Epithelial cell of proximal tubule (primary cell): ENCODE measurements at regions not wholly inside any gene's neighbourhood (a gene's known extent, or its start where the extent isn't known, plus 50 kb on each side); places are given as distances from the start of the nearest gene placed in this dataset.

ENCODE experiments used
- DNase-seq: peaks from one replicate; pipeline ENCODE4 v3.0.0-alpha.2; 2011; ENCODE audit warnings: low read depth
- H3K4me3 ChIP-seq: 2 replicates; pipeline ENCODE4 v1.5.1; 2011; ENCODE audit warnings: low read depth, mild to moderate bottlenecking, low read length
- TF ChIP-seq, protein P1 (sequence below): conservative IDR thresholded peaks from 2 replicates; pipeline ENCODE4 v1.5.1; 2012; ENCODE audit warnings: low read depth, mild to moderate bottlenecking, low read length

DNA sequence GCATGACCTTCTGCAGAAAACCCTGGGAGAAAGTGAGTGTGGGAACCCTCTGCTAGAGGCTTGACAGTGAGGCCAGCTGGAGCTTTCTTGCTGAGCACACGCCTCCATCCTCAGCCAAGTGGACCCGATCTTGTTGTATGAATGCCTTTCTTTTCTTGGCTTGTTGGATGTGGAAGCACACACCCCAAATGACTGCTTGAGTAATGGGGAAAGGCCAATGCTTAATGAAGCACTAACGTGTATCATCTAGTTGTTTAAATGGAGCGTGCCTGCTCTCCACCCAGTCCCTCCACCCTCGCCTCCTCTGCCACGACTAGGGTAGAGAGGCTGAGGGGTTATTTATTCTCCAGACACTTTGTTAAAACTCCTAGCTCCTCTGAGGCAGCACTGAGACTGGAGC, 54.3 kb upstream of the IKBKE start:
- H3K4me3 ChIP-seq, result no peak overlapping the region
- TF ChIP-seq, protein P1, sequence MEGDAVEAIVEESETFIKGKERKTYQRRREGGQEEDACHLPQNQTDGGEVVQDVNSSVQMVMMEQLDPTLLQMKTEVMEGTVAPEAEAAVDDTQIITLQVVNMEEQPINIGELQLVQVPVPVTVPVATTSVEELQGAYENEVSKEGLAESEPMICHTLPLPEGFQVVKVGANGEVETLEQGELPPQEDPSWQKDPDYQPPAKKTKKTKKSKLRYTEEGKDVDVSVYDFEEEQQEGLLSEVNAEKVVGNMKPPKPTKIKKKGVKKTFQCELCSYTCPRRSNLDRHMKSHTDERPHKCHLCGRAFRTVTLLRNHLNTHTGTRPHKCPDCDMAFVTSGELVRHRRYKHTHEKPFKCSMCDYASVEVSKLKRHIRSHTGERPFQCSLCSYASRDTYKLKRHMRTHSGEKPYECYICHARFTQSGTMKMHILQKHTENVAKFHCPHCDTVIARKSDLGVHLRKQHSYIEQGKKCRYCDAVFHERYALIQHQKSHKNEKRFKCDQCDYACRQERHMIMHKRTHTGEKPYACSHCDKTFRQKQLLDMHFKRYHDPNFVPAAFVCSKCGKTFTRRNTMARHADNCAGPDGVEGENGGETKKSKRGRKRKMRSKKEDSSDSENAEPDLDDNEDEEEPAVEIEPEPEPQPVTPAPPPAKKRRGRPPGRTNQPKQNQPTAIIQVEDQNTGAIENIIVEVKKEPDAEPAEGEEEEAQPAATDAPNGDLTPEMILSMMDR, result no peak
- no peak for DNase-seq

DNA sequence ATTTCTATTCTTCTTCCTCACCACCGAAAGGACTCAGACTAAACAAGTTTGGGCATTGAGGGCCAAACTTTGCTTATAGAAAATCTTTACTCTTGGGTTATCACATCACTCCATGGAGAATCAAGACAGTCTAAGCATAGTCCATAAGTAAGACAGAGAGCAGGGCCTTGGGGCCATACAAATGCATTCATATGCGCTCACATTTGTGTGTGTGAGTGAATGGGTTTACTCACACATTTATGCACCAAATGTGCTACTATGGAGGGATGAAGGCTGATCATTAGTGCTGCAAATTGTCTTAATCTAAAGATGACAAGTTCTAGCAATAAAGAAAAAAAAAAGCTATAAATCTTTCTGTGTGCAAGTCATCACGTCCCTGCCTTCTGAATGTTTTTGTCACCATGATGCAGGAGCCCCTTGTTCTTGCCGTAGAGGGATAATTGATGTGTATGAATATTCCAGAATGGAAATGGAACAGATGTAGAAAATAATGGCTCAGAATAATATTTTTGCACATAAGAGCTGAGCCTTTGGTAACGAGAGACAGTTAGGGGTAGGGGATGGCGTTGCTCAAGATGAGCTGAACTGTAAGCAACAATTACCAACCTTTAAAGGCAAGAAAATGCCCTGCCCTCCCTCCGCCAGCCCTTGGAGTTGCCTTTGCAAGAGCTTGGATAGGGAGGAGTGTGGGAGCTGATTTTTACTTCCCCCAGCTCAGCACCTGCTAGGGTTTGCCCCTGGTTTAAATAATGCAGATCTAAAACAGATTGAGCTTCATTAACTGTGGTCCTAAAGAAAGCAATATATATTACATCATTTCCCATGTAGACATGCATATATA, 52.3 kb upstream of the IKBKE start:
- TF ChIP-seq, protein P1, result no peak
- no peak for DNase-seq
- H3K4me3 ChIP-seq, result no peak overlapping the region

DNA sequence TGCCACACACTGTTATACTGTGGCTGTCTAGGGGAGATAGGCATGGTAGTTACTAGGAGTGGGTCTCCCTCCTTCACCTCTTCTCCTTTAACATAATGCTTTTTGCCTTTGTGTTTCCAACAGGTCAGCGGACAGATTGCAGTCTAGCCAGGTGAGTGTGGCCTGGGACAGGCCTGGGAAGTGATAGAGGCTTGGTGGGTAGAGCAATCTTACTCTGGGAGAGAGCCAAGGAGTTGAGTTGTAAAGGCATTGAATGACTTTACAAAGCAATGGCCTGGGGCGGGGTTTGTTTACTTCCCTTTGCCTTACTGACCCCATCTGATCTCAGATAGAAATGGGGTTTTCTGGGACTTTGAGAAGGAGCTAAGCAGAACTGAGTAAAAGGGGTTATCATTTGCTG, 51.0 kb upstream of the IKBKE start:
- no peak overlapping the region for H3K4me3 ChIP-seq
- DNase-seq, result no peak
- TF ChIP-seq, protein P1, result no peak

DNA sequence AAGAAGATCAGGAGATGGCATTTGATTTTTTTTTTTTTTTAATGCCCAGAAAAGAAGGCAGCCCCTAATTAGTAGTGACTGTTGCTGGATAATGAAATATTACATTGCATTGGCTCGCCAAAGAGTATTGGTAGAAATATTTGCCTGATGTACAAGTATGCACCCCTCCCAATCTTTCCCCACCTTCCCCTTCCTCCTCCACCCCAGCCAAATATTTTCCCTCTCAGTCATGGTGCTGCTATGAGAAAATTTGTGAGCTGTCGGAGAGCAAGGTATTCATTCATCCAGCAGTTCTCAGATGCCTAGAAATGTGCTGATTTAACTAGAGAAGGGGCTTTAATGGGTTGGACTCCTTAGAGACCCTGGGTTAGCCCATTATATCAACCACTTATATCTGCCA, 50.5 kb upstream of the IKBKE start:
- TF ChIP-seq, protein P1, result no peak
- no peak overlapping the region for H3K4me3 ChIP-seq
- DNase-seq, result no peak

DNA sequence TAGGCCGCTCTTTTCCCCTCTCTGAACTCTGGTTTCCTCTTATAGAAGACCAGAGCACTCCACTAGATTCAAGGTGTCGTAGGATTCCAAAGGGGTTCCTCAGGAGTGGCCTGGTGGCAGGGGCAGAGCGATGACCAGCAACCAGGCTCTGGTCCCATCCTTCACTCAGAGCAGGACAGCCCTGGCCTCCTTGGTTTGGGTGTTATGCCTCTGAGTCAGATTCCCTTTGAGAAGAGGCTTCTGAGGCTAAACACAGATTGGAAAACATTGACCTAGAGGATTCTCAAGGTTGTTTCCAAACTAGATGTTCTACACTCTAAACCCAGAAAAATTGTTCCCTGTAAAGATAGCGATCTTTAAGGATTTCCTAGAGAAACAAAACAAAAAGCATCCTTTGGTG, 49.8 kb upstream of the IKBKE start:
- TF ChIP-seq, protein P1, result no peak
- no peak for DNase-seq
- no peak overlapping the region for H3K4me3 ChIP-seq
